Mammary epithelial cell (primary cell): ENCODE measurements at regions not wholly inside any gene's neighbourhood (a gene's known extent, or its start where the extent isn't known, plus 50 kb on each side); places are given as distances from the start of the nearest gene placed in this dataset.

Source experiments
- EZH2 ChIP-seq: IDR thresholded peaks from 2 replicates; pipeline ENCODE4 v1.6.1; 2012; ENCODE audit warnings: low read length, inconsistent platforms, borderline replicate concordance
- TF ChIP-seq, protein P1 (sequence below), 2 donors: IDR thresholded peaks in 1 of 2; conservative IDR thresholded peaks in 1 of 2; 2 replicates each; pipeline ENCODE4 v1.5.1; 2011 to 2012; ENCODE audit warnings: inconsistent platforms in 2 of 2, low read length in 2 of 2, mild to moderate bottlenecking in 2 of 2, control low read depth in 1 of 2, low read depth in 1 of 2; ENCODE audit not compliant: insufficient read depth in 1 of 2; ENCODE audit errors: extremely low read depth in 1 of 2

DNA sequence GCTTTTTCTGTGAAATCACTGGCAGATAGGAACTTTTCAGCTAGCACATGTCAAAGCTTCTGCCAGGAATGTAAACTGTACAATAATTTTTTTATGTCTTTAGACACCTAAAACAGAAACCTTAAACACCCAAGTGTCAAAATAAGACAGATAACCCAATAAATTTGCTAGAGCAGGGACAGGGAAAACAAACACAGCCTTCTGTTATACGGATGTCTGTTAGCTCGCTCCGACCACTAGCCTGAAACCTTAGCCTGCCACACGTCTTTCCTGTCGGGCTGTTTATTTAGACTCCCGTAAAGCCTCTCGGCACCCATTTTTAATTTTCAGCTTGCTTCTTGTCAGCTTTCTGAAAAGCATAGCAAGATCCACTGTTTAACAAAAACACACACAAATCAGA, 355.4 kb upstream of the SLC24A2 start:
- TF ChIP-seq, protein P1, sequence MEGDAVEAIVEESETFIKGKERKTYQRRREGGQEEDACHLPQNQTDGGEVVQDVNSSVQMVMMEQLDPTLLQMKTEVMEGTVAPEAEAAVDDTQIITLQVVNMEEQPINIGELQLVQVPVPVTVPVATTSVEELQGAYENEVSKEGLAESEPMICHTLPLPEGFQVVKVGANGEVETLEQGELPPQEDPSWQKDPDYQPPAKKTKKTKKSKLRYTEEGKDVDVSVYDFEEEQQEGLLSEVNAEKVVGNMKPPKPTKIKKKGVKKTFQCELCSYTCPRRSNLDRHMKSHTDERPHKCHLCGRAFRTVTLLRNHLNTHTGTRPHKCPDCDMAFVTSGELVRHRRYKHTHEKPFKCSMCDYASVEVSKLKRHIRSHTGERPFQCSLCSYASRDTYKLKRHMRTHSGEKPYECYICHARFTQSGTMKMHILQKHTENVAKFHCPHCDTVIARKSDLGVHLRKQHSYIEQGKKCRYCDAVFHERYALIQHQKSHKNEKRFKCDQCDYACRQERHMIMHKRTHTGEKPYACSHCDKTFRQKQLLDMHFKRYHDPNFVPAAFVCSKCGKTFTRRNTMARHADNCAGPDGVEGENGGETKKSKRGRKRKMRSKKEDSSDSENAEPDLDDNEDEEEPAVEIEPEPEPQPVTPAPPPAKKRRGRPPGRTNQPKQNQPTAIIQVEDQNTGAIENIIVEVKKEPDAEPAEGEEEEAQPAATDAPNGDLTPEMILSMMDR (conservative IDR thresholded peaks at IDR 0.05 in 1 of 2, IDR thresholded peaks at IDR 0.05 in 1 of 2; ENCODE audit: extremely low read depth in 1 of 2, insufficient read depth in 1 of 2, low read depth in 1 of 2, low read length in 2 of 2), result no peak
- no peak for TF ChIP-seq EZH2
